K562 (cell line): ENCODE measurements at regions not wholly inside any gene's neighbourhood (a gene's known extent, or its start where the extent isn't known, plus 50 kb on each side); places are given as distances from the start of the nearest gene placed in this dataset.

Experiments used
- ESRRA ChIP-seq: fragments of 450-650 bp; IDR thresholded peaks from 2 replicates; pipeline ENCODE4 v1.6.1; 2014; ENCODE audit warnings: low read depth, mild to moderate bottlenecking, moderate library complexity, borderline replicate concordance
- EZH2 ChIP-seq: IDR thresholded peaks from 2 replicates; pipeline ENCODE4 v1.6.1; 2012; ENCODE audit warnings: low read depth, mild to moderate bottlenecking, inconsistent platforms, low read length, borderline replicate concordance
- GATA2 ChIP-seq: sonication (generic); formaldehyde crosslinking; IDR thresholded peaks from 2 replicates; pipeline ENCODE4 v1.4.0; 2020; ENCODE audit warnings: mild to moderate bottlenecking, missing genetic modification reagents
- POLR2A ChIP-seq: fragments of 450-650 bp; conservative IDR thresholded peaks from 2 replicates; pipeline ENCODE4 v1.6.1; 2016
- USF1 ChIP-seq: sonication (generic); formaldehyde crosslinking; IDR thresholded peaks from 2 replicates; pipeline ENCODE4 v1.9.0; 2022; ENCODE audit warnings: mild to moderate bottlenecking, missing genetic modification reagents
- ZNF668 ChIP-seq: fragments of 250-450 bp; sonication (Bioruptor Pico); IDR thresholded peaks from 2 replicates; pipeline ENCODE4 v1.8.0; 2022; ENCODE audit warnings: mild to moderate bottlenecking, inconsistent platforms

- no peak for TF ChIP-seq POLR2A
- TF ChIP-seq USF1 (CRISPR knock-in tag): no peak
- TF ChIP-seq GATA2 (CRISPR knock-in tag): no peak
- TF ChIP-seq ZNF668: no peak
- TF ChIP-seq EZH2: no peak
- TF ChIP-seq ESRRA: no peak
Measured at GRCh38 chr7:24038993-24039392, 245.0 kb upstream of the NPY start.
